HL-60/S4 (cell line): ENCODE measurements at regions not wholly inside any gene's neighbourhood (a gene's known extent, or its start where the extent isn't known, plus 50 kb on each side); places are given as distances from the start of the nearest gene placed in this dataset.

Experiments used
- in situ Hi-C: fragments of 300-500 bp; cut with MboI; formaldehyde crosslinking; loops from 2 replicates; pipeline ENCODE4 v1.14.3; 2022; ENCODE audit warnings: low sequenced_read_pairs

DNA sequence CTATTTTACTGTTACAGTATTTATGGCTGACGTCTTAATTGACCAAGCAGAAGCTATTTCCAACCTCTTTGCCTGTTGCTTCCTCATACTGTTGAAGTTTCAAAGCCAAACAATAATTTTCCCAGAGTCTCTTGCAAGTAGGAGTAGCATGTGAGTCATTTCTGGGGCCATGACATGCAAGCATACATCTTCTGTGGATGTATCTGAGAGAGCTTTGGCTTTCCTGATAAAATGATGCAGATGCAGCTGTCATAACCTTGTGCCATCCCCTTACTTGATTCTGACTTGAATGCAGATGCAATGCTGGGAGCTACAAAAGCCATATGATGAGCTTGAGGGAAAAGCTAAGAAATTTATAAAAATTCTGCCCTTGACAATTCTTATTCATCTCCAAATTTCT, 243.1 kb upstream of the TENM4 start:
- in situ Hi-C loops = no loop called here

- in situ Hi-C loops = no loop called here
These were observed 238.1 kb upstream of the TENM4 start for GRCh38 chr11:79678780-79679452.

GRCh38 chr11:79676396-79676795, 235.6 kb upstream of the TENM4 start:
- in situ Hi-C loops = no loop called here

DNA sequence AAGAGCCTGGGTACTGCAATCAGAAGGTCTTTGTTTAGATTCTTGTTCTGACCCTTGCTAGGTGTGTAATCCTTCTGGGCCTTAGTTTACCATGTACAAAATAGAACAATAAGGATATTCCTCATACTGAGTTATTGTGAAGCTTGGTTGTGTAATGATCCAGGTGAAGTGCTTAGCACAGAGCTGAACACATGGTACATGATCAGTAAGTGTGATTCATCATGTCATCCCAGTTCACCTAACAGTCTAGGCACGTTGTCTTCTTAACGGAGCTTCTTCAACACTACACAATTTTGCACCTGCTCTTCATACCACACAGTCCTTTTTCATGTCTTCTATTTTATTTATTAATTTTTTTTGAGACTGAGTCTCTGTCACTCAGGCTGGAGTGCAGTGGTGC, 234.3 kb upstream of the TENM4 start:
- in situ Hi-C loops = no loop called here

GRCh38 chr11:79672786-79673185, 232.0 kb upstream of the TENM4 start:
- in situ Hi-C loops = no loop called here

DNA sequence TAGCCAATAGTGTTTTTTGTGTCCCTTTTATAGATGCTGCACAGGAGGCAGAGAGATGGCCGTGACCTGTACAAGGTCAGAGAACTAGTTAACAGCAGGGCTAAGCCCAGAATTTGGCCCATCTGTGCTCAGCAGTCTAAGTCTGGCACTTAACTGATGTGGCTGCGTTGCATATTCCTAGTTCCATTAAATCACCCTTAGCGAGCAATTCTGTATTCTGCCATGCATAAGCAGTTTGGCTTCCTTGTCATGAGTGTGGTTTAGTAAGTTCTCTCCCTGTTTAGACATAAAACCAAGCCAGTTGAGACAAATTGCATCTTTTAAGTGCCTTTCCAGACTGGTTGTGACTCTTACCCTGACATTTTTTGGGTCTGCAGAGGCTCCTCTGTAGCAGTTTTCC, 230.6 kb upstream of the TENM4 start:
- in situ Hi-C loops = no loop called here

GRCh38 chr11:79670882-79671281, 230.1 kb upstream of the TENM4 start:
- in situ Hi-C loops = no loop called here

DNA sequence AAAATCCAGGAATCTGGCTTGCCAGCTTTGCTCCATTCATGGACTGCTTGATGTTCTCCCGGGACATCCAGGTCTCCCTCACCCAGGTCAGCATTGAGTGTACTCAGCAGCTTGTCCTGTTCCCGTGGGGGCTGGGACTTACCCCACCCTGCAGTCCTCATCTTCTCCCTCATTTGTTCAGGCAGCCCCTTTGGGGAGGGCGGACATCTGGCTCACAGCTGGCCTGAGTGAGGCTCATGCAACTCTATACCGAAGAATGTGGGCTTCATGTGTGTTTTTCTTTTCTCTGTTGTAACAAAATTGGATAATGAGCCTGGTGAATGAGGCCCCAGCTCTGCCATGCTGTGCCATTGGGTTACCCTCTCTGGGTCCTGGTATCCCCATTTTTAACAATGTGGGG, 227.7 kb upstream of the TENM4 start:
- in situ Hi-C loops = no loop called here

DNA sequence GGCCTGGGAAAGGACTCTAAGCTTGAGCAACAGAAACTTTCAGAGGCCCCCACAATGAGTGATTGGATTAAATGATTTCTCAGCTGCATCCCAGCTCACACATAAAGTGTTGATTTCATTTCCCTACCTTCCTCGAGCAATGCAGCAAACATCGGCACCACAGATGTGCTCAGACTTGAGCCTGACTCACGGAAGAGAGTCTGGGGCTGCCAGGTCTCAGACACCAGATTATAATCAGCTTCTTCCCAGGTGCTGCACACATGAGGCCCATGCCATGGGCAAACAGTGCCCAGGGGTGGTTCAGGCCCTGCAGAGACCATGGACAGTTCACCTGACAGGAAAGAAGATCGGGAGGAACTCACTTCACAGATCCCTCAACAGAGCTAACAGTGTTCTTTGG, 226.6 kb upstream of the TENM4 start:
- in situ Hi-C loops = no loop called here

DNA sequence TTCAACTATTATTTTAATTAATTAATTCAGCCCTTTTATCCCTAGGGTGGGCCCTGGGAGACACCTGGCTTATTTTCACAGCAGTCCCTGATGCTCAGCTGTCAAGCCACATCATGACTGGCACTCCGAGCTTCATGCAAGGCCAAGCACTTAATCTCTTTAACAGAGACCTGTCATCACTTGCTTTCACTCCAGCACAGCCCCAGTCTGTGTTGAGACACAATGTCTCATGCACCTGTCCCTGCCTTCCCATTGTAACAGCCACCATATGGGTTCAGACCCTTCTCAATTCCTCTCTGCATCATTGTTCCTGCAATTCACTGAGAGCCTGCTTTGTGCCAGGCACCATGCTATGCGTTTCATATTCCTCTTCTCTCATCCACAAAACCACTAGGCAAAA, 222.2 kb upstream of the TENM4 start:
- in situ Hi-C loops = no loop called here

GRCh38 chr11:79661373-79661772, 220.5 kb upstream of the TENM4 start:
- in situ Hi-C loops = no loop called here

GRCh38 chr11:79648766-79649520, 208.1 kb upstream of the TENM4 start:
- in situ Hi-C loops = no loop called here

DNA sequence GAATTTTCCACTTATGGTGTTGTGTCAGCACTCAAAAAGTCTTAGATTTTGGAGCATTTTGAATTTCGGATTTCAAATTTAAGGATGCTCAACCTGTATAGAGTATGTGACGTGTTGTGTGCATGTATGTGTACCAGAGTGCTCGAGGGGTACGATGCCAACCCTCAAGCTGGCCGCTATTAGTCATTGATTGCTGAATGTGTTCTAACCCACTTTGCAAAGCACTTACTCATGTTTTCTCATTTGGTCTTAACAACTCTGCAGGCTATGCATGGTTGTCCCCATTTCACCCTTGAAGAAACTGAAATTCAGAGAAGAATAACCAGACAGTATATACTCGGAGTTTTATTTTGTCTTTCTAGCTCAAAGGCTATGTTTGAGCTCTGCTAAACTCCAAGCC, 196.4 kb upstream of the TENM4 start:
- in situ Hi-C loops = no loop called here

GRCh38 chr11:79634905-79635304, 194.1 kb upstream of the TENM4 start:
- in situ Hi-C loops = no loop called here

DNA sequence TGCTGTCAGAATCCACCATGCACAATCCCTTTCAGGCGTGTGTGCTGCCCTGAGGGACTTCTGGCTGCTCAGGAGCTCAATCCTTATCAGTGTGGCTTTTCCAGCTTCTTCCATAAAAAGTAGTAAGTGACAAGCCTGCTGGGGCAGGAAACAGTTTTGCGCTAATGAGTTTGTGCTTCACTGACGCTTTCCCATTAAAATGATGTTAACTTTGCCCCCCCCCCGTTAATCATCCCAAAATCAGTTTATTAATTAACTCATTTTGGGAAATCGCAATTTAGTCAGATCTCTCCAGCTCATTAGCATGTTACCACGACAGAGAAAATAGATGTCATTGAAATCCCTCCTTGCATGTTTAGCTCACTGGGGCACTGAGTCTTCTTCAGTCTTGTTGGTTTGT, 186.5 kb upstream of the TENM4 start:
- in situ Hi-C loops = no loop called here

DNA sequence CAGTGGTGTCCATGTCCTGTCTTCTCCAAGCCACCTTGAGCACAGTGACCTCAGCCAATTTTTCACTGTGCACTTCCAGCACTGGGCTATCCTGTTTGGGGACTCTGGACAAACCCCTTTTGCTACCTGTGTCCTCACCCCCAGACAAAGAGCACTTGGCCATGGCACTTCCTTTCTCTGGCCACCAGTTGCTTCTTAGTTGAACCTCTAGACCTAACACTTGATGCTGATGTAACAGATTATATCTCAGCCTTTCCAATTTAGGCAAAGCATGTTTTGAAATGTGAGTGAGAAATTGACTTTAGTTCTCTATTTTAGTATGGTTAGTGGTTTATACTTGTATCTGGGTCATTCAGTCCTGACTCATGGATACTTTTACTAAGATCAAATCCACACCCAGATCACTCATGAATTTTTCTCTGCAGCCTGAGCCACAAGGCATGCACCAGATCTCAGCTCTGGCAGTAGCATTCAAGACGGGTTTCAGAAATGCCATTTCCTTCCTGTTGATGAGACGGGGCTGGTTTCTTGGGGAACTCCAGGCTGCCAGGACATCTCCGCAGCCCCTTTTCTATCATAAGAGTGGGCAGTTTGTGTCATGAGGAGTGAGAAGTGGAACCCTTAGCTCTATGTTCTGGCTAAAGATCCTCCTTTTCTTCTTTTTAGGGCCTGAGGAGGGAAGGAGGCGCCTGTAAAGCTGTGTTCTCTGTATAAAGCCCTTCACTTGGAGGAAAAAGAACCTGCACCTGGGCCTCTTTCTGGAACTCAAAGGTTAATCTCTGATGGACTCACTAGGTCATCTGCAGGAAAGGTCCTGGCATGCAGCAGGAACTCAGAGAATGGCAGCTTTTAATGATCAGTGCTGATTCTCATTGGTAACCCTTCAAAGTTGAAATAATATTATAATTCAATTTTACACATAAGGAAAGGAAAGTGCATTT, 185.6 kb upstream of the TENM4 start:
- in situ Hi-C loops = no loop called here

GRCh38 chr11:79623375-79623774, 182.5 kb upstream of the TENM4 start:
- in situ Hi-C loops = no loop called here

DNA sequence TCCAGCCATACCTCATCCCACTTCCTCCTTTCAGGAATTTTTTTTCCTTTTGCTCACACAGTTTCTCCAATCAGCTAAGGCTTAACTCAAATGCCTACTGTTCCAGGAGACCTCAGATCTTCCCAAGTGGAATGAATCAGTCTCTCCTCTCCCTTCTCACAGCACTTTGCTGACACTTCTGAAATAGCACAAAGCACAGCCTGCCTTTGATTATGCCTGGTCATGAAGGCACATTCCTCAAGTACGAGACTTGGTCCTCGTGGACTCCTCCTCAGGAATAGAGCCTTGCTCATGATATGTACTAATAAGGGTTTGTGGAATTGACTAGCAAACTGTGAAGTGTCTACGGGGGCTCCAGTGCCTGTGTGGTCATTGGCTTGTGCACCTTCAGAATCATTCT, 176.7 kb upstream of the TENM4 start:
- in situ Hi-C loops = no loop called here

DNA sequence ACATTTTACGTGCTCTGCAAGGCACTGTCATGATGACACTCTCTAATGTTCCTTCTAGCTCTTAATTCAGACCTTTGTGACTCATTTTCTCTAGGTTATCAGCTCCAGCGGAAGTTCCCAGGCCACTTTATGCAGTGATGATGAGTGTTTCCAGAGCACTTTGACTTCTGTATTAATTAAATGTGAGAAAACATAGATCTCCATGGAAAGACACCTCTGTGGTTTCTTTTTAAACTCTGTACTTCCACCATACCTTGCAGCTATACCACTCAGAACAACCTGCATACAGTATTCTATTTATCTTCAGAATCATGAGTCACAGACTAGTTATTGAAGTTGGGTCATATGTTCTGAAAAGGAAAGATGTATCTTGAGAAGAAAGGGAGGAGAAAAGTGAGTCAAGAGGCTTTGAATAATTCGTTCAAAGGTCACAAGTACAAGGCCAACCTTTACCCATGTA, 175.6 kb upstream of the TENM4 start:
- in situ Hi-C loops = no loop called here

DNA sequence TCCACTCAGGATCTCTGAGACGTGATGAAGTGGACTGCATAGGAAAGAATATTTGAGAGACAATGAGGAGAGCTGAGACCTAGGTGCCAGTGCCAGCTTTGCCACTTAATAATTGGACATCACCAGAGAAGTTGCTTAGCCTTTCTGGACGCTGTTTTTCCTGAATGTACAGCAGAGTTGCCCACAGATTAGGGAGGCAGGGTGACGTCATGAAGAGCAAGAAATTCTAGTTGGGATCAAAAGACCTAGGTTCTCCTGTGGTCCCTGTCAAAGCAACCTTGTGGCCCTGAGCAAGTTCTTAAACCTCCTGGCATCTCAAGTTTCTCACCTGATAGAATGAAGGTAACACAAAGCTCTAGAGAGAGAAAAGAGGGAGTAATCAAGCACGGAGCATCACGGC, 174.6 kb upstream of the TENM4 start:
- in situ Hi-C loops = no loop called here

- in situ Hi-C loops = no loop called here
These were observed 169.8 kb upstream of the TENM4 start for GRCh38 chr11:79610678-79611077.

DNA sequence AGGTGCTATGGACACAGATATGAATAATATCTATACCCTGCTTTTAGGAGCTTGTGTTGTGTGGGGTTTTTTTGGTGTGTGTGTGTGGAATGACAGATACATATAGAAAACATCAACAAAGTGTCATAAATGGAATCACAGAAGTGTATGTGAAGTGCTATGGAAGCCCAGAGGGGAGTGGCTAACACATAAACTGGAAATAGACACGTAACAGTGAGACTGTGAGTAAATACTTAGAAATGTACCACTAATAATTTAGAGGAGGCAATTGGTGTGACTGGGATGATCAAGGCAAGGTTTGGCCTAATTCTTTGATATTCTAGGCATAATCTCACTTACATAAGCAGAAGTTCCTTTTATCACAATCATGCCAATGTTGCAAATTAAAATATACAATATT, 169.3 kb upstream of the TENM4 start:
- in situ Hi-C loops = no loop called here
